Osteoblast (primary cell): ENCODE measurements at regions not wholly inside any gene's neighbourhood (a gene's known extent, or its start where the extent isn't known, plus 50 kb on each side); places are given as distances from the start of the nearest gene placed in this dataset.

ENCODE experiments used
- DNase-seq: peaks from one replicate; pipeline ENCODE4 v3.0.0; 2011; ENCODE audit warnings: low spot score, mixed read lengths; ENCODE audit not compliant: insufficient read length; ENCODE audit errors: missing footprints
- H2AFZ ChIP-seq: 2 replicates; pipeline ENCODE4 v1.6.0; 2011; ENCODE audit warnings: mild to moderate bottlenecking, low read length
- H3K27ac ChIP-seq: 2 replicates; pipeline ENCODE4 v1.5.1; 2011; ENCODE audit warnings: mild to moderate bottlenecking, low read depth, low read length, moderate library complexity
- H3K27me3 ChIP-seq: 2 replicates; pipeline ENCODE4 v1.6.0; 2012; ENCODE audit warnings: mild to moderate bottlenecking, control low read depth, inconsistent platforms, low read length, moderate library complexity; ENCODE audit not compliant: insufficient read depth
- H3K36me3 ChIP-seq: 2 replicates; pipeline ENCODE4 v1.5.1; 2011; ENCODE audit warnings: mild to moderate bottlenecking, low read length, control low read depth, moderate library complexity; ENCODE audit not compliant: insufficient read depth
- H3K4me1 ChIP-seq: 2 replicates; pipeline ENCODE4 v1.5.1; 2011; ENCODE audit warnings: mild to moderate bottlenecking, low read length, control low read depth, moderate library complexity; ENCODE audit not compliant: insufficient read depth
- H3K4me2 ChIP-seq: 2 replicates; pipeline ENCODE4 v1.6.0; 2011; ENCODE audit warnings: mild to moderate bottlenecking, low read length; ENCODE audit not compliant: insufficient read depth
- H3K4me3 ChIP-seq: fragments of 200-600 bp; sonication (generic); 3 replicates; pipeline ENCODE4 v1.5.1; 2012; ENCODE audit warnings: mild to moderate bottlenecking, low read length, inconsistent platforms; ENCODE audit not compliant: insufficient read depth
- H3K79me2 ChIP-seq: 2 replicates; pipeline ENCODE4 v1.6.0; 2012; ENCODE audit warnings: mild to moderate bottlenecking, low read length, control low read depth, inconsistent platforms; ENCODE audit not compliant: insufficient read depth
- H3K9me3 ChIP-seq: 2 replicates; pipeline ENCODE4 v1.5.1; 2011; ENCODE audit warnings: low read depth, low read length, control low read depth
- H4K20me1 ChIP-seq: 2 replicates; pipeline ENCODE4 v1.6.0; 2012; ENCODE audit warnings: mild to moderate bottlenecking, low read length, control low read depth; ENCODE audit not compliant: insufficient read depth
- CTCF ChIP-seq: IDR thresholded peaks from 2 replicates; pipeline ENCODE4 v1.5.1; 2011; ENCODE audit warnings: mild to moderate bottlenecking, low read depth, low read length, moderate library complexity; ENCODE audit errors: extremely low read depth

- Histone ChIP-seq H2AFZ (no peak overlapping the region), H3K4me3 (no peak overlapping the region), H3K4me2 (no peak overlapping the region), H3K79me2 (no peaks in the 10 kb centered on the region), H3K27ac (no peak overlapping the region), H3K9me3 (no peaks in the 10 kb centered on the region), H3K36me3 (no peaks in the 10 kb centered on the region), H3K27me3 (no peaks in the 10 kb centered on the region), H4K20me1 (no peaks in the 10 kb centered on the region), H3K4me1 (no peaks in the 10 kb centered on the region)
- TF ChIP-seq CTCF = no peak
- DNase-seq = no peak
Measured at GRCh38 chr18:33836564-33836963, 258.5 kb downstream of the ASXL3 start.

GRCh38 chr18:33835419-33835818 is 257.4 kb downstream of the ASXL3 start:
- no peaks in the 10 kb centered on the region for H3K4me1 ChIP-seq
- no peaks in the 10 kb centered on the region for H3K79me2 ChIP-seq
- H3K36me3 ChIP-seq = no peaks in the 10 kb centered on the region
- H3K9me3 ChIP-seq = no peaks in the 10 kb centered on the region
- H4K20me1 ChIP-seq = no peaks in the 10 kb centered on the region
- H2AFZ ChIP-seq = no peak overlapping the region
- H3K4me2 ChIP-seq = no peak overlapping the region
- TF ChIP-seq CTCF = no peak
- H3K27me3 ChIP-seq = no peaks in the 10 kb centered on the region
- H3K4me3 ChIP-seq = no peak overlapping the region
- DNase-seq = no peak
- H3K27ac ChIP-seq = no peak overlapping the region

- no peaks in the 10 kb centered on the region for H3K9me3 ChIP-seq
- no peak for DNase-seq
- no peak overlapping the region for H2AFZ ChIP-seq
- H3K27me3 ChIP-seq = no peaks in the 10 kb centered on the region
- no peak overlapping the region for H3K4me3 ChIP-seq
- no peak overlapping the region for H3K27ac ChIP-seq
- TF ChIP-seq CTCF = no peak
- H3K4me2 ChIP-seq = no peak overlapping the region
- H4K20me1 ChIP-seq = no peaks in the 10 kb centered on the region
- H3K36me3 ChIP-seq = no peaks in the 10 kb centered on the region
- H3K79me2 ChIP-seq = no peaks in the 10 kb centered on the region
- H3K4me1 ChIP-seq = no peaks in the 10 kb centered on the region
Measured at GRCh38 chr18:33833842-33834241, 255.8 kb downstream of the ASXL3 start.

GRCh38 chr18:33831424-33831823 is 253.4 kb downstream of the ASXL3 start:
- no peaks in the 10 kb centered on the region for H3K27me3 ChIP-seq
- no peak for TF ChIP-seq CTCF
- H3K4me2 ChIP-seq = no peak overlapping the region
- no peaks in the 10 kb centered on the region for H4K20me1 ChIP-seq
- no peak overlapping the region for H2AFZ ChIP-seq
- H3K27ac ChIP-seq = no peak overlapping the region
- no peaks in the 10 kb centered on the region for H3K79me2 ChIP-seq
- H3K36me3 ChIP-seq = no peaks in the 10 kb centered on the region
- no peaks in the 10 kb centered on the region for H3K4me1 ChIP-seq
- DNase-seq = no peak
- H3K9me3 ChIP-seq = no peaks in the 10 kb centered on the region
- no peak overlapping the region for H3K4me3 ChIP-seq
